Adrenal gland (tissue), 5 donors: ENCODE measurements at regions not wholly inside any gene's neighbourhood (a gene's known extent, or its start where the extent isn't known, plus 50 kb on each side); places are given as distances from the start of the nearest gene placed in this dataset.

ENCODE experiments used
- POLR2A ChIP-seq, 2 donors: fragments of 450-650 bp; IDR thresholded peaks; one replicate each; pipeline ENCODE4 v1.6.1; 2017; ENCODE audit warnings: antibody characterized with exemption in 2 of 2, mild to moderate bottlenecking in 2 of 2, moderate library complexity in 1 of 2
- TF ChIP-seq, protein P1 (sequence below), 6 experiments: fragments of 450-650 bp in 4 of 6; fragments of 200-600 bp in 2 of 6; sonication (generic) in 1 of 6; IDR thresholded peaks; 1 replicate in 5 of 6; 2 replicates in 1 of 6; pipeline versions ENCODE4 v1.5.1 to v1.8.0; 2016 to 2021; ENCODE audit warnings: antibody characterized with exemption in 6 of 6, mild to moderate bottlenecking in 2 of 6, moderate library complexity in 1 of 6
- donor health status: DM: no; HTN: no; CAD: no.

DNA sequence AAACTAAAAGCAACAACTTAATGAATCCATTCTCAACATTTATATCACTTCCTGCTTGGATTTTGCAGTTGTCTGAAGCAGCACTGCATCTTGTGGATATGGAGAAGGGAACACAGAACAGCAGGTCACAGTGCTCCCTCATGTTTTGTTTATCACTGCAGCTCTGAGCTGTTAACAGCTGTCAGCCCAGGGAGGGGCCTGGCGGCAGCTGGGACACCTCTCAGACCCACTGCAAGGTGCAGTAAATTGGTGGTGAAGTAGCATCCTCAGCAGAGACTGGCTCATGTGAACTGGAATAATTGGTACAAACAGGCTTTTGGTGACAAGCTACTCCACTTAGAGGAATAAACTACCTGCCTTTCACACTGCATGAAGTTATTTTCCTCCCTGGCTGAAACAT is 170.4 kb downstream of the LIG4 start:
- TF ChIP-seq, protein P1, sequence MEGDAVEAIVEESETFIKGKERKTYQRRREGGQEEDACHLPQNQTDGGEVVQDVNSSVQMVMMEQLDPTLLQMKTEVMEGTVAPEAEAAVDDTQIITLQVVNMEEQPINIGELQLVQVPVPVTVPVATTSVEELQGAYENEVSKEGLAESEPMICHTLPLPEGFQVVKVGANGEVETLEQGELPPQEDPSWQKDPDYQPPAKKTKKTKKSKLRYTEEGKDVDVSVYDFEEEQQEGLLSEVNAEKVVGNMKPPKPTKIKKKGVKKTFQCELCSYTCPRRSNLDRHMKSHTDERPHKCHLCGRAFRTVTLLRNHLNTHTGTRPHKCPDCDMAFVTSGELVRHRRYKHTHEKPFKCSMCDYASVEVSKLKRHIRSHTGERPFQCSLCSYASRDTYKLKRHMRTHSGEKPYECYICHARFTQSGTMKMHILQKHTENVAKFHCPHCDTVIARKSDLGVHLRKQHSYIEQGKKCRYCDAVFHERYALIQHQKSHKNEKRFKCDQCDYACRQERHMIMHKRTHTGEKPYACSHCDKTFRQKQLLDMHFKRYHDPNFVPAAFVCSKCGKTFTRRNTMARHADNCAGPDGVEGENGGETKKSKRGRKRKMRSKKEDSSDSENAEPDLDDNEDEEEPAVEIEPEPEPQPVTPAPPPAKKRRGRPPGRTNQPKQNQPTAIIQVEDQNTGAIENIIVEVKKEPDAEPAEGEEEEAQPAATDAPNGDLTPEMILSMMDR (IDR thresholded peaks at IDR 0.05) = no peak
- no peak for TF ChIP-seq POLR2A (IDR thresholded peaks at IDR 0.05)
